GM12878 (cell line): ENCODE measurements at regions not wholly inside any gene's neighbourhood (a gene's known extent, or its start where the extent isn't known, plus 50 kb on each side); places are given as distances from the start of the nearest gene placed in this dataset.

Experiments used
- ATAC-seq: fragments of 200-7000 bp; cut with Tn5 transposase; 3 replicates; pipeline ENCODE4 v1.9.1; 2020; ENCODE audit warnings: mild to moderate bottlenecking, moderate library complexity
- BruUV-seq: library from RNA; stranded (reverse); fragments of 400-500 nt; replicated peaks from 2 replicates; lab custom pipeline; 2021; lab: Mats Ljungman, UMichigan
- CTCF ChIA-PET: fragments of 300-600 bp; sonication (Branson Sonifier 250); formaldehyde crosslinking; extraction: SDS; loops from one replicate; lab custom pipeline; 2021; ENCODE audit warnings: inconsistent platforms; lab: Yijun Ruan, JAX
- POLR2A ChIA-PET: fragments of 350-600 bp; formaldehyde crosslinking; extraction: SDS; loops from one replicate; lab custom pipeline; 2021; ENCODE audit warnings: inconsistent platforms; lab: Charles Lee
- RAD21 ChIA-PET: fragments of 300-600 bp; sonication (Branson Sonifier 250); formaldehyde crosslinking; loops from one replicate; lab custom pipeline; 2023; ENCODE audit warnings: antibody characterized with exemption; ENCODE audit not compliant: unreplicated experiment; lab: Charles Lee
- SMC1A ChIA-PET: fragments of 300-600 bp; sonication (Branson Sonifier 250); formaldehyde crosslinking; loops from one replicate; lab custom pipeline; 2023; ENCODE audit not compliant: unreplicated experiment, uncharacterized antibody; lab: Charles Lee
- DNase-seq: peaks from one replicate; pipeline ENCODE4 v3.0.0-alpha.2; 2011; ENCODE audit warnings: low read depth, low spot score
- FAIRE-seq: peaks from 3 replicates; lab custom pipeline; 2011; peaks lifted over from hg19 to GRCh38; lab: Jason Lieb, UNC
- H2AFZ ChIP-seq: 2 replicates; pipeline ENCODE4 v1.6.0; 2011; ENCODE audit warnings: low read depth, low read length, control low read depth; ENCODE audit not compliant: control insufficient read depth
- H3K27ac ChIP-seq: 2 replicates; pipeline ENCODE4 v1.5.1; 2011; ENCODE audit warnings: control low read depth; ENCODE audit not compliant: control insufficient read depth, insufficient read depth
- H3K27me3 ChIP-seq, 2 experiments: replicated peaks in 1 of 2; 2 replicates each; pipeline versions ENCODE4 v1.6.0 to v1.6.1; 2011; ENCODE audit warnings: low read length in 1 of 2; ENCODE audit not compliant: control insufficient read depth in 2 of 2, insufficient read depth in 2 of 2
- H3K36me3 ChIP-seq, 2 experiments: 2 replicates each; pipeline ENCODE4 v1.5.1; 2011; ENCODE audit warnings: low read length in 1 of 2; ENCODE audit not compliant: control insufficient read depth in 2 of 2, insufficient read depth in 2 of 2
- H3K4me1 ChIP-seq: 2 replicates; pipeline ENCODE4 v1.6.1; 2011; ENCODE audit warnings: mild to moderate bottlenecking, low read length, moderate library complexity, mixed read lengths; ENCODE audit not compliant: control insufficient read depth, insufficient read depth
- H3K4me2 ChIP-seq: 2 replicates; pipeline ENCODE4 v1.6.0; 2011; ENCODE audit warnings: control low read depth; ENCODE audit not compliant: control insufficient read depth, insufficient read depth
- H3K4me3 ChIP-seq: fragments of 200-600 bp; sonication (generic); 2 replicates; pipeline ENCODE4 v1.5.1; 2016
- H3K79me2 ChIP-seq: 2 replicates; pipeline ENCODE4 v1.6.0; 2011; ENCODE audit warnings: low read length; ENCODE audit not compliant: control insufficient read depth, insufficient read depth
- H3K9ac ChIP-seq: 2 replicates; pipeline ENCODE4 v1.8.0; 2011; ENCODE audit warnings: low read length, control low read depth, mixed read lengths; ENCODE audit not compliant: control insufficient read depth, insufficient read depth
- H3K9me3 ChIP-seq: replicated peaks from 3 replicates; pipeline ENCODE4 v1.5.1; 2011; ENCODE audit warnings: mild to moderate bottlenecking, low read length; ENCODE audit not compliant: control insufficient read depth, insufficient read depth
- H4K20me1 ChIP-seq: 2 replicates; pipeline ENCODE4 v1.6.0; 2011; ENCODE audit not compliant: control insufficient read depth, insufficient read depth
- CBX3 ChIP-seq: fragments of 200-600 bp; sonication (generic); IDR thresholded peaks from 2 replicates; pipeline ENCODE4 v1.6.1; 2016; ENCODE audit warnings: low read depth, borderline replicate concordance
- CBX5 ChIP-seq: sonication (generic); IDR thresholded peaks from 2 replicates; pipeline ENCODE4 v1.6.1; 2016; ENCODE audit warnings: low read depth, moderate library complexity, mild to moderate bottlenecking, inconsistent platforms
- CEBPB ChIP-seq, 2 experiments: fragments of 150-350 bp in 1 of 2; IDR thresholded peaks; 2 replicates each; pipeline ENCODE4 v1.6.1; 2012 to 2014; ENCODE audit warnings: low read depth in 2 of 2, low read length in 2 of 2, borderline replicate concordance in 1 of 2, inconsistent platforms in 1 of 2
- CHD1 ChIP-seq: IDR thresholded peaks from 2 replicates; pipeline ENCODE4 v1.6.1; 2012; ENCODE audit warnings: low read depth, low read length, improper control_type of control experiment
- CHD4 ChIP-seq: fragments of 200-600 bp; sonication (generic); IDR thresholded peaks from 2 replicates; pipeline ENCODE4 v1.6.1; 2016; ENCODE audit warnings: mild to moderate bottlenecking
- MLLT1 ChIP-seq: fragments of 450-650 bp; IDR thresholded peaks from 2 replicates; pipeline ENCODE4 v1.6.1; 2016; ENCODE audit warnings: mild to moderate bottlenecking
- MTA3 ChIP-seq: IDR thresholded peaks from 2 replicates; pipeline ENCODE4 v1.6.1; 2012; ENCODE audit warnings: low read length, inconsistent platforms, borderline replicate concordance
- RBBP5 ChIP-seq: fragments of 200-600 bp; sonication (generic); conservative IDR thresholded peaks from 2 replicates; pipeline ENCODE4 v1.6.1; 2016
- YBX1 ChIP-seq: fragments of 450-650 bp; IDR thresholded peaks from 2 replicates; pipeline ENCODE4 v1.6.1; 2016; ENCODE audit warnings: antibody characterized with exemption
- ZBTB4 ChIP-seq: fragments of 450-650 bp; formaldehyde crosslinking; IDR thresholded peaks from 2 replicates; pipeline ENCODE4 v1.4.0; 2022; ENCODE audit warnings: mild to moderate bottlenecking, moderate library complexity
- WGBS: methylation state at CpG from one replicate; pipeline ENCODE4 v1.1.6; 2016; ENCODE audit warnings: low lambda C conversion rate; ENCODE audit not compliant: insufficient replicate concordance, insufficient coverage; ENCODE audit errors: missing lambda C conversion rate; 5-methylcytosine and 5-hydroxymethylcytosine counted together
- in situ Hi-C: fragments of 300-500 bp; cut with MboI; formaldehyde crosslinking; loops from 9 replicates; pipeline ENCODE4 v1.14.3; 2018; ENCODE audit warnings: mixed read lengths
- intact Hi-C: fragments of 100-400 bp; cut with micrococcal nuclease; formaldehyde crosslinking; loops from one replicate; pipeline ENCODE4 v1.14.2; 2022; ENCODE audit not compliant: unreplicated experiment

GRCh38 chr7:127477295-127478023 is 85.0 kb upstream of the ZNF800 start (continued):
- TF ChIP-seq MLLT1 (no peak), CHD4 (no peak), RBBP5 (no peak), CEBPB (IDR thresholded peaks at IDR 0.05; ENCODE audit: borderline replicate concordance in 1 of 2, low read depth in 2 of 2, low read length in 2 of 2) (no peak), YBX1 (no peak), CBX5 (no peak), CBX3 (no peak), MTA3 (no peak), CHD1 (no peak)

GRCh38 chr7:127476618-127477017 is 84.1 kb upstream of the ZNF800 start:
- in situ Hi-C loops: no loop called here
- H3K79me2 ChIP-seq: no peaks in the 10 kb centered on the region
- H3K36me3 ChIP-seq: no peaks in the 10 kb centered on the region
- ChIA-PET SMC1A (no interaction called here), POLR2A (no interaction called here), CTCF (no interaction called here), RAD21 (no interaction called here)
- no peak for FAIRE-seq
- no peak overlapping the region for H3K9ac ChIP-seq
- no peaks in the 10 kb centered on the region; a peak in 1 of 4 replicates for H3K27me3 ChIP-seq
- WGBS: 0% methylated on average over 1 of the region's 1 CpG
- ATAC-seq: no peak
- DNase-seq: no peak
- no peak overlapping the region for H2AFZ ChIP-seq
- no peaks in the 10 kb centered on the region for H3K9me3 ChIP-seq
- no TSS peak for BruUV-seq
- no peaks in the 10 kb centered on the region for H3K4me1 ChIP-seq
- H3K27ac ChIP-seq: no peak overlapping the region
- H3K4me2 ChIP-seq: no peak overlapping the region
- intact Hi-C loops: no loop called here
- TF ChIP-seq ZBTB4 (CRISPR knock-in tag): no peak
- no peaks in the 10 kb centered on the region for H4K20me1 ChIP-seq
- H3K4me3 ChIP-seq: no peak overlapping the region
